IMR-90 (cell line): ENCODE measurements at regions not wholly inside any gene's neighbourhood (a gene's known extent, or its start where the extent isn't known, plus 50 kb on each side); places are given as distances from the start of the nearest gene placed in this dataset.
A peak's percentile ranks its signal among the peaks of the same experiment; 100 is the strongest.

Experiments used
- ATAC-seq: fragments of 200-7000 bp; cut with Tn5 transposase; 2 replicates; pipeline ENCODE4 v1.9.1; 2020; ENCODE audit warnings: low read depth, mild to moderate bottlenecking, moderate library complexity
- BruUV-seq: library from RNA; stranded (reverse); fragments of 400-500 nt; replicated peaks from 2 replicates; lab custom pipeline; 2021; lab: Mats Ljungman, UMichigan
- CTCF ChIA-PET: fragments of 300-600 bp; formaldehyde crosslinking; extraction: SDS; loops from one replicate; lab custom pipeline; 2021; ENCODE audit warnings: antibody characterized with exemption; lab: Yijun Ruan, JAX
- POLR2A ChIA-PET: fragments of 300-600 bp; sonication (Branson Sonifier 250); formaldehyde crosslinking; loops from one replicate; lab custom pipeline; 2022; ENCODE audit warnings: antibody characterized with exemption; ENCODE audit not compliant: unreplicated experiment; lab: Charles Lee
- DNase-seq: peaks from one replicate; pipeline ENCODE4 v3.0.0; 2013
- H2AFZ ChIP-seq: replicated peaks from 2 replicates; pipeline ENCODE3; 2013; ENCODE audit warnings: low read length, mild to moderate bottlenecking; ENCODE audit not compliant: poor library complexity
- H2AK5ac ChIP-seq: 2 replicates; pipeline ENCODE4 v1.6.1; 2013; ENCODE audit warnings: low read depth, low read length, inconsistent platforms
- H2AK9ac ChIP-seq: replicated peaks from 2 replicates; pipeline ENCODE3; 2013; ENCODE audit warnings: mild to moderate bottlenecking, low read depth, low read length, moderate library complexity; ENCODE audit not compliant: poor library complexity
- H2BK120ac ChIP-seq: 2 replicates; pipeline ENCODE4 v1.6.1; 2013; ENCODE audit warnings: low read depth, low read length, inconsistent platforms
- H2BK15ac ChIP-seq: 3 replicates; pipeline ENCODE4 v1.6.1; 2013; ENCODE audit warnings: low read depth, low read length, inconsistent platforms
- H2BK20ac ChIP-seq: 2 replicates; pipeline ENCODE4 v1.6.1; 2013; ENCODE audit warnings: low read depth, mild to moderate bottlenecking, inconsistent platforms, low read length, moderate library complexity
- H2BK5ac ChIP-seq: 2 replicates; pipeline ENCODE4 v1.6.1; 2013; ENCODE audit warnings: mild to moderate bottlenecking, low read depth, low read length, inconsistent platforms; ENCODE audit not compliant: poor library complexity, severe bottlenecking
- H3K14ac ChIP-seq: replicated peaks from 2 replicates; pipeline ENCODE4 v1.6.1; 2013; ENCODE audit warnings: low read depth, low read length, inconsistent platforms
- H3K18ac ChIP-seq: 2 replicates; pipeline ENCODE4 v1.6.1; 2013; ENCODE audit warnings: low read depth, low read length, control low read depth
- H3K23ac ChIP-seq: 2 replicates; pipeline ENCODE4 v1.6.1; 2013; ENCODE audit warnings: low read depth, low read length, inconsistent platforms
- H3K27ac ChIP-seq: 2 replicates; pipeline ENCODE4 v1.5.1; 2013; ENCODE audit warnings: mild to moderate bottlenecking, control low read depth, low read length; ENCODE audit not compliant: insufficient read depth
- H3K27me3 ChIP-seq: 2 replicates; pipeline ENCODE4 v1.6.1; 2013; ENCODE audit warnings: low read length; ENCODE audit not compliant: control insufficient read depth, insufficient read depth
- H3K36me3 ChIP-seq: 2 replicates; pipeline ENCODE4 v1.6.1; 2013; ENCODE audit warnings: low read length, mixed read lengths; ENCODE audit not compliant: control insufficient read depth, insufficient read depth
- H3K4ac ChIP-seq: 2 replicates; pipeline ENCODE4 v1.6.1; 2013; ENCODE audit warnings: low read depth, low read length, inconsistent platforms
- H3K4me1 ChIP-seq: 2 replicates; pipeline ENCODE4 v1.6.1; 2013; ENCODE audit warnings: low read length, mixed read lengths; ENCODE audit not compliant: control insufficient read depth, insufficient read depth
- H3K4me2 ChIP-seq: 2 replicates; pipeline ENCODE4 v1.6.1; 2013; ENCODE audit warnings: low read depth, mild to moderate bottlenecking, control low read depth, low read length, moderate library complexity
- H3K4me3 ChIP-seq: 2 replicates; pipeline ENCODE4 v1.5.1; 2013; ENCODE audit warnings: low read depth, mild to moderate bottlenecking, control low read depth, low read length, moderate library complexity; ENCODE audit not compliant: insufficient read depth
- H3K56ac ChIP-seq: 2 replicates; pipeline ENCODE4 v1.6.1; 2013; ENCODE audit warnings: low read length, inconsistent platforms; ENCODE audit not compliant: insufficient read depth; ENCODE audit errors: extremely low read depth
- H3K79me1 ChIP-seq, 2 experiments: 2 replicates each; pipeline ENCODE4 v1.6.1; 2013; ENCODE audit warnings: low read length in 2 of 2, inconsistent platforms in 1 of 2, low read depth in 1 of 2
- H3K9ac ChIP-seq: 2 replicates; pipeline ENCODE4 v1.6.1; 2013; ENCODE audit warnings: low read depth, low read length, control low read depth
- H3K9me1 ChIP-seq: 2 replicates; pipeline ENCODE4 v1.6.1; 2013; ENCODE audit warnings: low read length, inconsistent platforms; ENCODE audit not compliant: insufficient read depth
- H3K9me3 ChIP-seq: 2 replicates; pipeline ENCODE4 v1.6.1; 2013; ENCODE audit warnings: low read length; ENCODE audit not compliant: control insufficient read depth, insufficient read depth
- H4K20me1 ChIP-seq: 2 replicates; pipeline ENCODE4 v1.6.1; 2013; ENCODE audit warnings: low read length, inconsistent platforms; ENCODE audit not compliant: insufficient read depth
- H4K5ac ChIP-seq: 2 replicates; pipeline ENCODE4 v1.6.1; 2013; ENCODE audit warnings: mild to moderate bottlenecking, low read depth, low read length, control low read depth
- H4K8ac ChIP-seq, 2 experiments: 2 replicates each; pipeline ENCODE4 v1.6.1; 2013; ENCODE audit warnings: low read depth in 2 of 2, low read length in 2 of 2, control low read depth in 1 of 2, inconsistent platforms in 1 of 2
- H4K91ac ChIP-seq: 2 replicates; pipeline ENCODE4 v1.6.1; 2013; ENCODE audit warnings: low read depth, low read length, inconsistent platforms; ENCODE audit not compliant: insufficient read depth
- BHLHE40 ChIP-seq: fragments of 150-350 bp; IDR thresholded peaks from 2 replicates; pipeline ENCODE4 v1.6.1; 2016; ENCODE audit warnings: mild to moderate bottlenecking, low read depth, low read length
- RAD21 ChIP-seq: IDR thresholded peaks from 2 replicates; pipeline ENCODE4 v1.6.1; 2012; ENCODE audit warnings: low read length, improper control_type of control experiment
- SMC3 ChIP-seq: fragments of 150-350 bp; IDR thresholded peaks from 2 replicates; pipeline ENCODE4 v1.6.1; 2016; ENCODE audit warnings: low read depth, mild to moderate bottlenecking, antibody characterized with exemption, low read length, moderate library complexity
- USF2 ChIP-seq: fragments of 150-350 bp; IDR thresholded peaks from 2 replicates; pipeline ENCODE4 v1.6.1; 2017; ENCODE audit warnings: mild to moderate bottlenecking, antibody characterized with exemption, low read length, low read depth
- WGBS, 2 experiments: methylation state at CpG; one replicate each; pipeline versions ENCODE4 v1.1.5 to v1.1.7; 2013; ENCODE audit warnings: missing lambda C conversion rate in 2 of 2; ENCODE audit not compliant: insufficient read length in 1 of 2; ENCODE audit errors: extremely low coverage in 2 of 2; 5-methylcytosine and 5-hydroxymethylcytosine counted together
- dilution Hi-C: fragments of 300-500 bp; cut with HindIII; formaldehyde crosslinking; loops from one replicate; pipeline ENCODE4 v1.14.3; 2018; ENCODE audit warnings: low sequenced_read_pairs; ENCODE audit not compliant: unreplicated experiment
- in situ Hi-C: fragments of 300-500 bp; cut with MboI; formaldehyde crosslinking; loops from 3 replicates; pipeline ENCODE4 v1.14.3; 2019; ENCODE audit warnings: low sequenced_read_pairs, inconsistent platforms, mixed read lengths
- intact Hi-C: fragments of 100-400 bp; cut with micrococcal nuclease; formaldehyde crosslinking; loops from 2 replicates; pipeline ENCODE4 v1.10.0; 2022

- Histone ChIP-seq H2BK5ac (no peak overlapping the region), H3K4me3 (no peak overlapping the region), H4K8ac (no peak overlapping the region), H3K4me2 (no peak overlapping the region), H3K9ac (no peak overlapping the region), H3K4ac (no peak overlapping the region), H3K36me3 (no peaks in the 10 kb centered on the region), H3K14ac (no peak overlapping the region), H3K23ac (no peak overlapping the region), H2AK5ac (no peak overlapping the region), H2BK20ac (peak overlapping the region; percentile 63; the same call in 1 of the 2 replicates), H2BK15ac (no peak overlapping the region), H4K91ac (peak overlapping the region; percentile 74; the same call in 1 of the 2 replicates), H3K18ac (peak overlapping the region; percentile 1; the same call in 1 of the 2 replicates), H3K9me3 (no peaks in the 10 kb centered on the region), H3K4me1 (peaks cover 6% of the 10 kb centered on the region), H3K79me1 (no peaks in the 10 kb centered on the region), H2AK9ac (no peak overlapping the region), H3K27ac (no peak overlapping the region), H2AFZ (no peak overlapping the region), H2BK120ac (peak overlapping the region; percentile 65; the same call in 1 of the 2 replicates), H3K9me1 (no peaks in the 10 kb centered on the region), H3K27me3 (no peaks in the 10 kb centered on the region), H4K5ac (no peak overlapping the region), H3K56ac (no peak overlapping the region), H4K20me1 (no peaks in the 10 kb centered on the region)
- ATAC-seq = no peak
- dilution Hi-C loops (no loop called here), in situ Hi-C loops (no loop called here), intact Hi-C loops (no loop called here)
- no CpG with 5 or more reads among the region's 3 CpGs for WGBS, 2 experiments
- no peak for DNase-seq
- ChIA-PET CTCF (interaction anchor here (0.6 to 1.2 kb wide), 3 partner anchors 12 to 681 kb away, joined by 3 read pairs; no protein-coding TSS in a partner anchor), POLR2A (no interaction called here)
- no peak for TF ChIP-seq SMC3
- no peak for TF ChIP-seq RAD21
- no peak for TF ChIP-seq BHLHE40
- TF ChIP-seq USF2 = no peak
- no TSS peak for BruUV-seq
These were observed 118.2 kb upstream of the MSX2 start for GRCh38 chr5:174606153-174606552.
